ENCODE measurements at regions not wholly inside any gene's neighbourhood (a gene's known extent, or its start where the extent isn't known, plus 50 kb on each side); places are given as distances from the start of the nearest gene placed in this dataset.

DNA sequence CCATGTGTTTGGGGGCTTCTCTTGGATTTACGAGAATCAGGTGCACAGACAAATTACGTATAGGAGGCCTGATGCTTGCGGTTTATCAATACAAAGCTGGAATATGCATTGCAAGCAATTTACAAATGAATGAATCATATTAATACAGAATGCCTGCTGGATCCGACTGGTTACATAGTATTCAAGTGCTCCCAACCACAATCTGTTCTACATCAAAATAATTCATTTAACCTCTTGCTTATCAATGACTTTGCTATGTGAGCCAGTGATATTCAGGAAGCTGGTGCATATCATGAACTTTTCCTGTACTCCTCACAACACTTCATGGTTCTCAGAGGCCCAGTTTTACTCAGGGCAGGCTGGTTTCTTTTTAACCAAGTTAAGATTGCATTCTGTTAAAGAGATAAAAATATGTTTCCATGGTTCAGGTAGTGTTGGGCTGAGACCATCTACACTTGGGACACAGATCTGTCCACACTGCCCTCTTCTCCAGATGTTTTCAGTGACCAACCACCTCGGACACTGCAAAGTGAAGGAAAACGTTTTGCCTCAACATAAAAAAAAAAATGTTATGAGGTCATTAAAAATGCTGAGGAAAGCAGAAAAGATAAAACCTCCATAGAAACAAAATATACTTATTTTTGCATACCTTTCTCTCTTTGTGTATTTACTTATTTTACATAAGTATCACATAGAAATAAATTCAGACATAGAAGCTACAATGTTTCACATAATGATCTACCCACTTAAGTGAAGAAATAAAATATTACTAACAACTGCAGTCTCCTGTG is 200.1 kb upstream of the VCX3A start:
- H3K27ac ChIP-seq (ENCODE audit: low read depth, low read length, poor library complexity, severe bottlenecking): peak overlapping the region; percentile 43
- no peak overlapping the region for H3K9ac ChIP-seq (ENCODE audit: low read length)
- H3K4me2 ChIP-seq (ENCODE audit: low read length): no peak overlapping the region
- H3K4me3 ChIP-seq (ENCODE audit: low read depth, low read length, poor library complexity, severe bottlenecking): no peak overlapping the region
- no peaks in the 10 kb centered on the region for H3K9me2 ChIP-seq (ENCODE audit: low read depth, low read length)
- no peak for TF ChIP-seq EZH2 (IDR thresholded peaks at IDR 0.05; ENCODE audit: borderline replicate concordance, low read length)
- H3K27me3 ChIP-seq (ENCODE audit: insufficient read depth, low read length): no peaks in the 10 kb centered on the region
- no peaks in the 10 kb centered on the region for H3K9me3 ChIP-seq (ENCODE audit: low read length)
- H3K36me3 ChIP-seq (ENCODE audit: insufficient read depth, low read length): no peaks in the 10 kb centered on the region
- H3F3A ChIP-seq (ENCODE audit: insufficient read depth, low read length): no peaks in the 10 kb centered on the region
- no peaks in the 10 kb centered on the region for H4K20me1 ChIP-seq (ENCODE audit: insufficient read depth, low read length)
- H3K4me1 ChIP-seq (ENCODE audit: insufficient read depth, low read length, severe bottlenecking): peaks cover 57% of the 10 kb centered on the region
- H3K79me2 ChIP-seq (ENCODE audit: insufficient read depth, low read length): no peaks in the 10 kb centered on the region
- H2AFZ ChIP-seq (ENCODE audit: low read length): no peak overlapping the region

DNA sequence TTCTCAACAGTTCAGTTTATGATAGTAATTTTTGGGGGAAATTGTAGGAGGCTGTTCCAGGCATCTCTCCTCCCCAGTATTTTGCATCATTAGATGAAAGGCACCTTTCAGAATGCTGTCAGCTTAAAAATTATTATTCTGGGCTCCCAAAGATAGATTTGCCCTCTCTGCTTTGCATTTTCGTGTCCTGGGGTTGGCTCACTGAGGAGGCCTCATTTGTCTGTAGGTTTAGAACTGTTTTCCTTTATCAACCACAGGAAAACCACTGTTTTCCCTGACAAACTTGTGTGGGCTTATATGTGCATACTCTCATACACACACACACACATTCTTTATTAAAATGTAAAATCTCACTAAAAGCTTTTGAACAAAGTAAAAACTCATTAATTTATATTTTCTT is 197.2 kb upstream of the VCX3A start:
- TF ChIP-seq, protein P1, sequence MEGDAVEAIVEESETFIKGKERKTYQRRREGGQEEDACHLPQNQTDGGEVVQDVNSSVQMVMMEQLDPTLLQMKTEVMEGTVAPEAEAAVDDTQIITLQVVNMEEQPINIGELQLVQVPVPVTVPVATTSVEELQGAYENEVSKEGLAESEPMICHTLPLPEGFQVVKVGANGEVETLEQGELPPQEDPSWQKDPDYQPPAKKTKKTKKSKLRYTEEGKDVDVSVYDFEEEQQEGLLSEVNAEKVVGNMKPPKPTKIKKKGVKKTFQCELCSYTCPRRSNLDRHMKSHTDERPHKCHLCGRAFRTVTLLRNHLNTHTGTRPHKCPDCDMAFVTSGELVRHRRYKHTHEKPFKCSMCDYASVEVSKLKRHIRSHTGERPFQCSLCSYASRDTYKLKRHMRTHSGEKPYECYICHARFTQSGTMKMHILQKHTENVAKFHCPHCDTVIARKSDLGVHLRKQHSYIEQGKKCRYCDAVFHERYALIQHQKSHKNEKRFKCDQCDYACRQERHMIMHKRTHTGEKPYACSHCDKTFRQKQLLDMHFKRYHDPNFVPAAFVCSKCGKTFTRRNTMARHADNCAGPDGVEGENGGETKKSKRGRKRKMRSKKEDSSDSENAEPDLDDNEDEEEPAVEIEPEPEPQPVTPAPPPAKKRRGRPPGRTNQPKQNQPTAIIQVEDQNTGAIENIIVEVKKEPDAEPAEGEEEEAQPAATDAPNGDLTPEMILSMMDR (IDR thresholded peaks at IDR 0.05; ENCODE audit: low read length): no peak
- no peak for TF ChIP-seq EZH2 (IDR thresholded peaks at IDR 0.05; ENCODE audit: borderline replicate concordance, low read length)
- Histone ChIP-seq H3K9ac (ENCODE audit: low read length) (no peak overlapping the region), H3F3A (ENCODE audit: insufficient read depth, low read length) (no peaks in the 10 kb centered on the region), H3K36me3 (ENCODE audit: insufficient read depth, low read length) (no peaks in the 10 kb centered on the region), H3K4me1 (ENCODE audit: insufficient read depth, low read length, severe bottlenecking) (peaks cover 29% of the 10 kb centered on the region), H3K9me3 (ENCODE audit: low read length) (no peaks in the 10 kb centered on the region), H4K20me1 (ENCODE audit: insufficient read depth, low read length) (no peaks in the 10 kb centered on the region), H3K9me2 (ENCODE audit: low read depth, low read length) (no peaks in the 10 kb centered on the region), H2AFZ (ENCODE audit: low read length) (no peak overlapping the region), H3K27ac (ENCODE audit: low read depth, low read length, poor library complexity, severe bottlenecking) (no peak overlapping the region), H3K27me3 (ENCODE audit: insufficient read depth, low read length) (no peaks in the 10 kb centered on the region), H3K4me3 (ENCODE audit: low read depth, low read length, poor library complexity, severe bottlenecking) (no peak overlapping the region), H3K4me2 (ENCODE audit: low read length) (no peak overlapping the region), H3K79me2 (ENCODE audit: insufficient read depth, low read length) (no peaks in the 10 kb centered on the region)

DNA sequence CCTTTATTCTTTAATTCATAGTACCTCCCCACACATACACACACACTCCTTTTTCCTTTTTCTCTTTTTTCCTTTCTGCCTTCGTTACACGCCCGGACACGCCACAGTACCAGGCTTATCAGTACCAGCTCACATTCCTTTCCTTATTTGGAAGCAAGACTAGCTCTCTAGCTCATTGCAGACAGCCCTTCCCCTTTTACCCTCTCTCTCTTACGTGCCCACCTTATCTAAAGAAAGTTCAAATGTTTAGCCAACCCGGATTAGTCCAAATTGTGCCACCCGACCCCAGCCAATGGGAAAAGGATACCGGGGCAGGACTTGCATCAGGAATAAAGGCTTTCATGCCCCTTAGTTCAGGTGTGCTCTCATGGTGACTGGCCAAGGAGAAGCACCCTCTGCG is 194.7 kb upstream of the VCX3A start:
- H3K9ac ChIP-seq (ENCODE audit: low read length): no peak overlapping the region
- TF ChIP-seq EZH2 (IDR thresholded peaks at IDR 0.05; ENCODE audit: borderline replicate concordance, low read length): no peak
- TF ChIP-seq, protein P1 (IDR thresholded peaks at IDR 0.05; ENCODE audit: low read length): no peak
- H3K4me2 ChIP-seq (ENCODE audit: low read length): no peak overlapping the region
- H2AFZ ChIP-seq (ENCODE audit: low read length): no peak overlapping the region
- no peaks in the 10 kb centered on the region for H3K27me3 ChIP-seq (ENCODE audit: insufficient read depth, low read length)
- no peaks in the 10 kb centered on the region for H3K36me3 ChIP-seq (ENCODE audit: insufficient read depth, low read length)
- H3K27ac ChIP-seq (ENCODE audit: low read depth, low read length, poor library complexity, severe bottlenecking): no peak overlapping the region
- H3K79me2 ChIP-seq (ENCODE audit: insufficient read depth, low read length): no peaks in the 10 kb centered on the region
- H3K4me1 ChIP-seq (ENCODE audit: insufficient read depth, low read length, severe bottlenecking): peaks cover 11% of the 10 kb centered on the region
- no peak overlapping the region for H3K4me3 ChIP-seq (ENCODE audit: low read depth, low read length, poor library complexity, severe bottlenecking)
- H3K9me2 ChIP-seq (ENCODE audit: low read depth, low read length): no peaks in the 10 kb centered on the region
- H3F3A ChIP-seq (ENCODE audit: insufficient read depth, low read length): no peaks in the 10 kb centered on the region
- no peaks in the 10 kb centered on the region for H3K9me3 ChIP-seq (ENCODE audit: low read length)
- H4K20me1 ChIP-seq (ENCODE audit: insufficient read depth, low read length): no peaks in the 10 kb centered on the region

DNA sequence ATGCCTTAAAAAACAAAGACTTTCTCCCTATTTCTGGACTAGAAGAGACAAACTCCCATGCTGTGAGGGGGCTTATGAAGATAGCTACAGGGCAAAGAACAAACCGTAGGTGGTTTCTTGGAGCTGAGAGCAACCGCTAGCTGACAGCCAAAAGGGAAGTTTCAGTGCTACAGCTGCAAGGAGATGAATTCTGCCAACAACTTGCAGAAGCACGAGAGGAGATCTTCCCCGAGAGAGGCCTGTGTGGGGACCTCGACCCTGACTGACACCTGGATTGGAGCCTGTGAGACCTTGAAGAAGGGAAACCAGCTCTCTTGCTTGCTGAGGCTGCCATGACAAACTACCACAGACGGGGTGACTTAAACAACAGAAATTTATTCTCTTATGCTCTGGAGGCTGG is 183.8 kb upstream of the VCX3A start:
- no peak overlapping the region; the same call in 1 of the 2 replicates for H3K4me2 ChIP-seq (ENCODE audit: low read length)
- no peaks in the 10 kb centered on the region for H3K9me2 ChIP-seq (ENCODE audit: low read depth, low read length)
- no peaks in the 10 kb centered on the region for H3K36me3 ChIP-seq (ENCODE audit: insufficient read depth, low read length)
- H4K20me1 ChIP-seq (ENCODE audit: insufficient read depth, low read length): no peaks in the 10 kb centered on the region
- H3F3A ChIP-seq (ENCODE audit: insufficient read depth, low read length): no peaks in the 10 kb centered on the region
- no peaks in the 10 kb centered on the region for H3K9me3 ChIP-seq (ENCODE audit: low read length)
- H3K79me2 ChIP-seq (ENCODE audit: insufficient read depth, low read length): no peaks in the 10 kb centered on the region
- TF ChIP-seq EZH2 (IDR thresholded peaks at IDR 0.05; ENCODE audit: borderline replicate concordance, low read length): no peak
- TF ChIP-seq, protein P1 (IDR thresholded peaks at IDR 0.05; ENCODE audit: low read length): no peak
- no peak overlapping the region for H2AFZ ChIP-seq (ENCODE audit: low read length)
- H3K9ac ChIP-seq (ENCODE audit: low read length): no peak overlapping the region
- H3K4me1 ChIP-seq (ENCODE audit: insufficient read depth, low read length, severe bottlenecking): peaks cover 5% of the 10 kb centered on the region
- H3K27ac ChIP-seq (ENCODE audit: low read depth, low read length, poor library complexity, severe bottlenecking): peak overlapping the region; percentile 30
- no peaks in the 10 kb centered on the region for H3K27me3 ChIP-seq (ENCODE audit: insufficient read depth, low read length)
- no peak overlapping the region for H3K4me3 ChIP-seq (ENCODE audit: low read depth, low read length, poor library complexity, severe bottlenecking)

Data from OCI-LY1 (cell line).